SK-N-SH (cell line): ENCODE measurements at regions not wholly inside any gene's neighbourhood (a gene's known extent, or its start where the extent isn't known, plus 50 kb on each side); places are given as distances from the start of the nearest gene placed in this dataset.

Source experiments
- CTCF ChIA-PET: fragments of 300-600, 350-600 bp; formaldehyde crosslinking; extraction: SDS; loops from one replicate; lab custom pipeline; 2021; lab: Yijun Ruan, JAX
- POLR2A ChIA-PET: fragments of 350-600 bp; sonication (Branson Sonifier 250); formaldehyde crosslinking; extraction: SDS; loops from one replicate; lab custom pipeline; 2020; ENCODE audit warnings: antibody characterized with exemption, inconsistent platforms; lab: Yijun Ruan, JAX
- DNase-seq: peaks from one replicate; pipeline ENCODE4 v3.0.0; 2012
- H2AFZ ChIP-seq: fragments of 200-600 bp; sonication (generic); 2 replicates; pipeline ENCODE4 v1.8.1; 2016; ENCODE audit warnings: antibody characterized with exemption, mild to moderate bottlenecking, low read depth
- H3F3A ChIP-seq: fragments of 200-600 bp; sonication (generic); replicated peaks from 2 replicates; pipeline ENCODE3; 2016; ENCODE audit warnings: antibody characterized with exemption, mild to moderate bottlenecking; ENCODE audit not compliant: insufficient read depth
- H3K27ac ChIP-seq, 2 experiments: fragments of 200-500 bp in 1 of 2; fragments of 200-600 bp in 1 of 2; sonication (Bioruptor generic) in 1 of 2; sonication (generic), shearing (Covaris generic) in 1 of 2; 2 replicates each; pipeline versions ENCODE4 v1.5.1 to v1.6.1; 2014 to 2016; ENCODE audit warnings: low read depth in 2 of 2, inconsistent platforms in 1 of 2, low read length in 1 of 2, mild to moderate bottlenecking in 1 of 2, mixed read lengths in 1 of 2
- H3K27me3 ChIP-seq: fragments of 200-600 bp; sonication (generic), shearing (Covaris generic); 2 replicates; pipeline ENCODE4 v1.6.1; 2016; ENCODE audit warnings: mixed run types; ENCODE audit not compliant: insufficient read depth
- H3K36me3 ChIP-seq, 2 experiments: fragments of 200-500 bp in 1 of 2; fragments of 200-600 bp in 1 of 2; sonication (Bioruptor generic) in 1 of 2; sonication (generic) in 1 of 2; replicated peaks in 1 of 2; 2 replicates each; pipeline versions ENCODE3 to v1.5.1; 2014 to 2016; ENCODE audit warnings: low read length in 1 of 2, mild to moderate bottlenecking in 1 of 2; ENCODE audit not compliant: insufficient read depth in 2 of 2, control insufficient read depth in 1 of 2
- H3K4me1 ChIP-seq, 2 experiments: fragments of 200-500 bp in 1 of 2; fragments of 200-600 bp in 1 of 2; sonication (Bioruptor generic) in 1 of 2; sonication (generic), shearing (Covaris generic) in 1 of 2; 2 replicates each; pipeline versions ENCODE4 v1.5.1 to v1.6.1; 2014 to 2016; ENCODE audit warnings: low read depth in 1 of 2, low read length in 1 of 2, mixed run types in 1 of 2; ENCODE audit not compliant: insufficient read depth in 2 of 2, control insufficient read depth in 1 of 2
- H3K4me2 ChIP-seq: fragments of 200-600 bp; sonication (generic), shearing (Covaris generic); 2 replicates; pipeline ENCODE4 v1.6.1; 2017; ENCODE audit warnings: mixed run types
- H3K4me3 ChIP-seq, 2 experiments: fragments of 200-500 bp in 1 of 2; fragments of 200-600 bp in 1 of 2; sonication (Bioruptor generic) in 1 of 2; sonication (generic), shearing (Covaris generic) in 1 of 2; 2 replicates each; pipeline versions ENCODE4 v1.5.1 to v1.8.1; 2014 to 2016; ENCODE audit warnings: low read depth in 2 of 2, inconsistent platforms in 1 of 2, low read length in 1 of 2, mild to moderate bottlenecking in 1 of 2, mixed read lengths in 1 of 2, moderate library complexity in 1 of 2
- H3K79me2 ChIP-seq: fragments of 200-600 bp; sonication (generic); 2 replicates; pipeline ENCODE4 v1.8.1; 2017; ENCODE audit warnings: mild to moderate bottlenecking; ENCODE audit not compliant: insufficient read depth
- H3K9ac ChIP-seq: fragments of 200-600 bp; sonication (generic); 2 replicates; pipeline ENCODE4 v1.6.1; 2017; ENCODE audit warnings: mixed run types
- H3K9me2 ChIP-seq: fragments of 200-600 bp; sonication (generic); 2 replicates; pipeline ENCODE4 v1.6.1; 2017; ENCODE audit warnings: mixed run types
- H3K9me3 ChIP-seq: fragments of 200-600 bp; sonication (generic); 2 replicates; pipeline ENCODE4 v1.6.1; 2017; ENCODE audit warnings: mixed run types, mild to moderate bottlenecking, moderate library complexity
- H4K20me1 ChIP-seq: fragments of 200-600 bp; sonication (generic); 2 replicates; pipeline ENCODE4 v1.6.1; 2017; ENCODE audit warnings: mild to moderate bottlenecking, mixed run types; ENCODE audit not compliant: insufficient read depth
- CHD2 ChIP-seq: fragments of 150-350 bp; IDR thresholded peaks from 2 replicates; pipeline ENCODE4 v1.6.1; 2018; ENCODE audit warnings: low read length; ENCODE audit not compliant: partially characterized antibody
- EZH2phosphoT487 ChIP-seq: fragments of 200-600 bp; sonication (generic); IDR thresholded peaks from 2 replicates; pipeline ENCODE4 v1.6.1; 2017; ENCODE audit warnings: low read depth, mixed run types, mild to moderate bottlenecking, antibody characterized with exemption, moderate library complexity, borderline replicate concordance
- FOSL2 ChIP-seq: IDR thresholded peaks from 2 replicates; pipeline ENCODE4 v1.4.0; 2012; ENCODE audit warnings: low read depth, mild to moderate bottlenecking, moderate library complexity, borderline replicate concordance
- FOXM1 ChIP-seq: IDR thresholded peaks from 2 replicates; pipeline ENCODE4 v1.4.0; 2012; ENCODE audit warnings: low read depth, mild to moderate bottlenecking
- GABPA ChIP-seq: IDR thresholded peaks from 2 replicates; pipeline ENCODE4 v1.4.0; 2012; ENCODE audit warnings: low read depth, mild to moderate bottlenecking
- JUND ChIP-seq: IDR thresholded peaks from 2 replicates; pipeline ENCODE4 v1.4.0; 2012
- MXI1 ChIP-seq: IDR thresholded peaks from 2 replicates; pipeline ENCODE4 v1.6.1; 2012; ENCODE audit warnings: mild to moderate bottlenecking, low read depth, low read length, improper control_type of control experiment
- NFIC ChIP-seq: IDR thresholded peaks from 2 replicates; pipeline ENCODE4 v1.4.0; 2012; ENCODE audit warnings: borderline replicate concordance
- NRF1 ChIP-seq: IDR thresholded peaks from 2 replicates; pipeline ENCODE4 v1.6.1; 2012; ENCODE audit warnings: low read depth, mild to moderate bottlenecking, low read length
- RAD21 ChIP-seq: IDR thresholded peaks from 2 replicates; pipeline ENCODE4 v1.6.1; 2012; ENCODE audit warnings: mild to moderate bottlenecking, low read length
- RCOR1 ChIP-seq: fragments of 150-350 bp; IDR thresholded peaks from 2 replicates; pipeline ENCODE4 v1.6.1; 2017; ENCODE audit warnings: antibody characterized with exemption, low read length
- RFX5 ChIP-seq: IDR thresholded peaks from 2 replicates; pipeline ENCODE4 v1.6.1; 2012; ENCODE audit warnings: mild to moderate bottlenecking, improper control_type of control experiment, low read length
- RXRA ChIP-seq: IDR thresholded peaks from 2 replicates; pipeline ENCODE4 v1.4.0; 2012; ENCODE audit warnings: low read depth, mild to moderate bottlenecking, borderline replicate concordance
- SMC3 ChIP-seq: IDR thresholded peaks from 2 replicates; pipeline ENCODE4 v1.6.1; 2012; ENCODE audit warnings: low read depth, low read length, improper control_type of control experiment
- TEAD4 ChIP-seq: IDR thresholded peaks from 2 replicates; pipeline ENCODE4 v1.4.0; 2012; ENCODE audit warnings: mild to moderate bottlenecking, borderline replicate concordance; ENCODE audit not compliant: insufficient read depth
- WGBS: methylation state at CpG from one replicate; pipeline ENCODE4 v1.1.6; 2017; ENCODE audit warnings: low lambda C conversion rate; 5-methylcytosine and 5-hydroxymethylcytosine counted together
- TF ChIP-seq, protein P1 (sequence below): IDR thresholded peaks from 2 replicates; pipeline ENCODE4; 2012
- TF ChIP-seq, protein P2 (sequence below): IDR thresholded peaks from 2 replicates; pipeline ENCODE4 v1.6.1; 2012; ENCODE audit warnings: mild to moderate bottlenecking, low read depth, low read length, moderate library complexity
- TF ChIP-seq, protein P3 (sequence below): IDR thresholded peaks from 2 replicates; pipeline ENCODE4 v1.4.0; 2012; ENCODE audit warnings: low read depth, borderline replicate concordance
- TF ChIP-seq, protein P4 (sequence below): fragments of 150-350 bp; IDR thresholded peaks from 2 replicates; pipeline ENCODE4 v1.6.1; 2017; ENCODE audit warnings: antibody characterized with exemption, low read length, low read depth, borderline replicate concordance
- TF ChIP-seq, protein P5 (sequence below): fragments of 150-350 bp; IDR thresholded peaks from 2 replicates; pipeline ENCODE4 v1.6.1; 2016; ENCODE audit warnings: mild to moderate bottlenecking, low read depth, low read length

DNA sequence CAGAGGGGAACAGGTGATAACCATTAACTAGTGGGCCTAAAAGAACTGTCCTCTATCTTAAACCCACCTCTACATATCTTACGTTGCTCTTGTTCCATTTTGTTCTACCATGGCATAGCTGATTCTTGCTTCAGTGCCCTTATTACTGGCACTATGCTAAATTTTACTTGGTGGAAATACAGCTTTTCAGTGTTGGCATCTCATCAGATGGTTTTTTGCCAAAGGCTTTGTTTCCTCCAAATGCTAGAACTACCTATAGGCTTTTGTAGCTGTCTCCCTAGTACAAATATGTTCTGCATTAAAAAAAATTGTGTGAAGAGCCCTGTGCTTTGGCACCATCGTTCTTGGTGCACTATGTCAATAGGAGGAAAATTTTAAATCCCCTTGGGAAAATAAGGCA, 145.0 kb upstream of the ZBTB20 start:
- H3F3A ChIP-seq, result no peaks in the 10 kb centered on the region
- ChIA-PET POLR2A (no interaction called here), CTCF (interaction anchor here (1.4 kb wide), 1 partner anchor 492 kb away, joined by 4 read pairs; no protein-coding TSS in a partner anchor)
- 73% methylated on average over 2 of the region's 2 CpGs for WGBS
- H3K36me3 ChIP-seq, result no peaks in the 10 kb centered on the region
- H3K79me2 ChIP-seq, result no peaks in the 10 kb centered on the region
- no peak overlapping the region for H2AFZ ChIP-seq
- H3K9ac ChIP-seq, result no peak overlapping the region
- H4K20me1 ChIP-seq, result no peaks in the 10 kb centered on the region
- no peak for DNase-seq
- no peak overlapping the region for H3K4me2 ChIP-seq
- no peaks in the 10 kb centered on the region for H3K4me1 ChIP-seq
- TF ChIP-seq NFIC, result no peak
- TF ChIP-seq FOXM1, result no peak
- no peak for TF ChIP-seq RAD21
- no peak for TF ChIP-seq MXI1
- TF ChIP-seq JUND, result no peak
- TF ChIP-seq EZH2phosphoT487, result no peak
- TF ChIP-seq, protein P1, sequence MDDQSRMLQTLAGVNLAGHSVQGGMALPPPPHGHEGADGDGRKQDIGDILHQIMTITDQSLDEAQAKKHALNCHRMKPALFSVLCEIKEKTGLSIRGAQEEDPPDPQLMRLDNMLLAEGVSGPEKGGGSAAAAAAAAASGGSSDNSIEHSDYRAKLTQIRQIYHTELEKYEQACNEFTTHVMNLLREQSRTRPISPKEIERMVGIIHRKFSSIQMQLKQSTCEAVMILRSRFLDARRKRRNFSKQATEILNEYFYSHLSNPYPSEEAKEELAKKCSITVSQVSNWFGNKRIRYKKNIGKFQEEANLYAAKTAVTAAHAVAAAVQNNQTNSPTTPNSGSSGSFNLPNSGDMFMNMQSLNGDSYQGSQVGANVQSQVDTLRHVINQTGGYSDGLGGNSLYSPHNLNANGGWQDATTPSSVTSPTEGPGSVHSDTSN, result no peak
- no peak for TF ChIP-seq RFX5
- no peak for TF ChIP-seq RCOR1
- TF ChIP-seq, protein P2, sequence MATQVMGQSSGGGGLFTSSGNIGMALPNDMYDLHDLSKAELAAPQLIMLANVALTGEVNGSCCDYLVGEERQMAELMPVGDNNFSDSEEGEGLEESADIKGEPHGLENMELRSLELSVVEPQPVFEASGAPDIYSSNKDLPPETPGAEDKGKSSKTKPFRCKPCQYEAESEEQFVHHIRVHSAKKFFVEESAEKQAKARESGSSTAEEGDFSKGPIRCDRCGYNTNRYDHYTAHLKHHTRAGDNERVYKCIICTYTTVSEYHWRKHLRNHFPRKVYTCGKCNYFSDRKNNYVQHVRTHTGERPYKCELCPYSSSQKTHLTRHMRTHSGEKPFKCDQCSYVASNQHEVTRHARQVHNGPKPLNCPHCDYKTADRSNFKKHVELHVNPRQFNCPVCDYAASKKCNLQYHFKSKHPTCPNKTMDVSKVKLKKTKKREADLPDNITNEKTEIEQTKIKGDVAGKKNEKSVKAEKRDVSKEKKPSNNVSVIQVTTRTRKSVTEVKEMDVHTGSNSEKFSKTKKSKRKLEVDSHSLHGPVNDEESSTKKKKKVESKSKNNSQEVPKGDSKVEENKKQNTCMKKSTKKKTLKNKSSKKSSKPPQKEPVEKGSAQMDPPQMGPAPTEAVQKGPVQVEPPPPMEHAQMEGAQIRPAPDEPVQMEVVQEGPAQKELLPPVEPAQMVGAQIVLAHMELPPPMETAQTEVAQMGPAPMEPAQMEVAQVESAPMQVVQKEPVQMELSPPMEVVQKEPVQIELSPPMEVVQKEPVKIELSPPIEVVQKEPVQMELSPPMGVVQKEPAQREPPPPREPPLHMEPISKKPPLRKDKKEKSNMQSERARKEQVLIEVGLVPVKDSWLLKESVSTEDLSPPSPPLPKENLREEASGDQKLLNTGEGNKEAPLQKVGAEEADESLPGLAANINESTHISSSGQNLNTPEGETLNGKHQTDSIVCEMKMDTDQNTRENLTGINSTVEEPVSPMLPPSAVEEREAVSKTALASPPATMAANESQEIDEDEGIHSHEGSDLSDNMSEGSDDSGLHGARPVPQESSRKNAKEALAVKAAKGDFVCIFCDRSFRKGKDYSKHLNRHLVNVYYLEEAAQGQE, result no peak
- TF ChIP-seq GABPA, result no peak
- TF ChIP-seq TEAD4, result no peak
- TF ChIP-seq, protein P3, sequence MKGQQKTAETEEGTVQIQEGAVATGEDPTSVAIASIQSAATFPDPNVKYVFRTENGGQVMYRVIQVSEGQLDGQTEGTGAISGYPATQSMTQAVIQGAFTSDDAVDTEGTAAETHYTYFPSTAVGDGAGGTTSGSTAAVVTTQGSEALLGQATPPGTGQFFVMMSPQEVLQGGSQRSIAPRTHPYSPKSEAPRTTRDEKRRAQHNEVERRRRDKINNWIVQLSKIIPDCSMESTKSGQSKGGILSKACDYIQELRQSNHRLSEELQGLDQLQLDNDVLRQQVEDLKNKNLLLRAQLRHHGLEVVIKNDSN, result no peak
- no peak for TF ChIP-seq CHD2
- TF ChIP-seq, protein P4, sequence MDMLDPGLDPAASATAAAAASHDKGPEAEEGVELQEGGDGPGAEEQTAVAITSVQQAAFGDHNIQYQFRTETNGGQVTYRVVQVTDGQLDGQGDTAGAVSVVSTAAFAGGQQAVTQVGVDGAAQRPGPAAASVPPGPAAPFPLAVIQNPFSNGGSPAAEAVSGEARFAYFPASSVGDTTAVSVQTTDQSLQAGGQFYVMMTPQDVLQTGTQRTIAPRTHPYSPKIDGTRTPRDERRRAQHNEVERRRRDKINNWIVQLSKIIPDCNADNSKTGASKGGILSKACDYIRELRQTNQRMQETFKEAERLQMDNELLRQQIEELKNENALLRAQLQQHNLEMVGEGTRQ, result no peak
- TF ChIP-seq NRF1, result no peak
- no peak for TF ChIP-seq FOSL2
- no peak for TF ChIP-seq SMC3
- TF ChIP-seq, protein P5, sequence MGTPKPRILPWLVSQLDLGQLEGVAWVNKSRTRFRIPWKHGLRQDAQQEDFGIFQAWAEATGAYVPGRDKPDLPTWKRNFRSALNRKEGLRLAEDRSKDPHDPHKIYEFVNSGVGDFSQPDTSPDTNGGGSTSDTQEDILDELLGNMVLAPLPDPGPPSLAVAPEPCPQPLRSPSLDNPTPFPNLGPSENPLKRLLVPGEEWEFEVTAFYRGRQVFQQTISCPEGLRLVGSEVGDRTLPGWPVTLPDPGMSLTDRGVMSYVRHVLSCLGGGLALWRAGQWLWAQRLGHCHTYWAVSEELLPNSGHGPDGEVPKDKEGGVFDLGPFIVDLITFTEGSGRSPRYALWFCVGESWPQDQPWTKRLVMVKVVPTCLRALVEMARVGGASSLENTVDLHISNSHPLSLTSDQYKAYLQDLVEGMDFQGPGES, result no peak
- no peak for TF ChIP-seq RXRA
- H3K9me3 ChIP-seq, result no peaks in the 10 kb centered on the region
- no peaks in the 10 kb centered on the region for H3K9me2 ChIP-seq
- no peak overlapping the region for H3K27ac ChIP-seq
- no peak overlapping the region for H3K4me3 ChIP-seq
- H3K27me3 ChIP-seq, result no peaks in the 10 kb centered on the region
